ENCODE measurements at regions not wholly inside any gene's neighbourhood (a gene's known extent, or its start where the extent isn't known, plus 50 kb on each side); places are given as distances from the start of the nearest gene placed in this dataset.
A peak's percentile ranks its signal among the peaks of the same experiment; 100 is the strongest.

GRCh38 chr4:64001229-64001898 lies 407.9 kb downstream of the TECRL start:
- POLR2A ChIA-PET: no interaction called here
- Histone ChIP-seq H3K4me2 (ENCODE audit: control insufficient read depth, insufficient read depth) (peak overlapping the region; percentile 60), H3K9me3 (replicated peaks; ENCODE audit: control insufficient read depth, insufficient read depth, low read length) (no peaks in the 10 kb centered on the region), H3K27me3 (replicated peaks in 1 of 2; ENCODE audit: control insufficient read depth in 2 of 2, insufficient read depth in 2 of 2, low read length in 1 of 2) (no peaks in the 10 kb centered on the region), H3K27ac (ENCODE audit: control insufficient read depth, insufficient read depth) (no peak overlapping the region), H3K79me2 (ENCODE audit: control insufficient read depth, insufficient read depth, low read length) (no peaks in the 10 kb centered on the region), H3K4me1 (ENCODE audit: control insufficient read depth, insufficient read depth, low read length) (no peaks in the 10 kb centered on the region), H2AFZ (ENCODE audit: control insufficient read depth, low read depth, low read length) (no peak overlapping the region; the same call in 1 of the 2 replicates), H3K4me3 (no peak overlapping the region), H3K9ac (ENCODE audit: control insufficient read depth, insufficient read depth, low read length) (no peak overlapping the region), H3K36me3 (ENCODE audit: control insufficient read depth in 2 of 2, insufficient read depth in 2 of 2, low read length in 1 of 2) (no peaks in the 10 kb centered on the region), H4K20me1 (ENCODE audit: control insufficient read depth, insufficient read depth) (no peaks in the 10 kb centered on the region)
- no TSS peak for BruUV-seq (replicated peaks)
- CTCF ChIA-PET: interaction anchor here (0.9 kb wide), 1 partner anchor 24 kb away, joined by 3 read pairs; no protein-coding TSS in a partner anchor
- peak; percentile 75 for TF ChIP-seq IRF4 (IDR thresholded peaks at IDR 0.05; ENCODE audit: low read depth, low read length)
- TF ChIP-seq JUNB (IDR thresholded peaks at IDR 0.05): peak; percentile 77
- 0 out of 2 replicates have a peak, but pooled peaks have one; percentile 27 for TF ChIP-seq IKZF1 (conservative IDR thresholded peaks at IDR 0.05)
- peak; percentile 44 to 57; a peak in 2 of 4 replicates for TF ChIP-seq IKZF2 (IDR thresholded peaks at IDR 0.05)
- TF ChIP-seq ASH2L (IDR thresholded peaks at IDR 0.05; ENCODE audit: borderline replicate concordance, low read depth): no peak
- TF ChIP-seq SKIL (IDR thresholded peaks at IDR 0.05; ENCODE audit: low read depth, poor library complexity, severe bottlenecking): peak; percentile 49
- TF ChIP-seq CBX5 (IDR thresholded peaks at IDR 0.05; ENCODE audit: low read depth): no peak
- peak; percentile 64; the same call in 1 of the 2 replicates for TF ChIP-seq NR2F1 (conservative IDR thresholded peaks at IDR 0.05)
- no peak for TF ChIP-seq SUPT20H (IDR thresholded peaks at IDR 0.05; ENCODE audit: borderline replicate concordance, control insufficient read depth, low read depth, low read length)
- peak; percentile 22; the same call in 1 of the 2 replicates for TF ChIP-seq CREM (IDR thresholded peaks at IDR 0.05; ENCODE audit: low read depth)
- no peak for TF ChIP-seq POLR2AphosphoS5 (IDR thresholded peaks at IDR 0.05; ENCODE audit: low read length)
- no peak for TF ChIP-seq EGR1 (IDR thresholded peaks at IDR 0.05; ENCODE audit: borderline replicate concordance in 1 of 2, low read depth in 2 of 2, low read length in 2 of 2)
- TF ChIP-seq RUNX3 (IDR thresholded peaks at IDR 0.05; ENCODE audit: low read length): peak; percentile 32; the same call in 1 of the 2 replicates
- TF ChIP-seq NFIC (IDR thresholded peaks at IDR 0.05; ENCODE audit: low read depth, low read length): peak; percentile 33; the same call in 1 of the 2 replicates
- TF ChIP-seq ZNF384 (IDR thresholded peaks at IDR 0.05; ENCODE audit: borderline replicate concordance, low read depth, low read length): 0 out of 2 replicates have a peak, but pooled peaks have one; percentile 10
- 6% methylated on average over 5 of the region's 5 CpGs for WGBS (ENCODE audit: insufficient coverage, insufficient replicate concordance, low lambda C conversion rate, missing lambda C conversion rate)
- RAD21 ChIA-PET (ENCODE audit: unreplicated experiment): no interaction called here
- in situ Hi-C loops (cut with MboI) (no loop called here), intact Hi-C loops (cut with micrococcal nuclease; ENCODE audit: unreplicated experiment) (no loop called here)
- FAIRE-seq: no peak
- SMC1A ChIA-PET (ENCODE audit: uncharacterized antibody, unreplicated experiment): interaction anchor here (0.8 to 1.1 kb wide), 2 partner anchors 21 to 30 kb away, joined by 3 read pairs; no protein-coding TSS in a partner anchor
- peak; percentile 100 for ATAC-seq
- peak; percentile 12 for DNase-seq (ENCODE audit: low read depth, low spot score)

Data from GM12878 (cell line).